HG03565 (cell line): ENCODE measurements at regions not wholly inside any gene's neighbourhood (a gene's known extent, or its start where the extent isn't known, plus 50 kb on each side); places are given as distances from the start of the nearest gene placed in this dataset.
"Not testable (repeated sequence)": the region's sequence is repeated elsewhere in the genome, so short reads cannot be mapped to it uniquely, and the experiment has no call there.

Experiments
- ATAC-seq: cut with Tn5 transposase; IDR thresholded peaks from one replicate; pipeline ENCODE4 v1.9.1; 2021; ENCODE audit warnings: mild to moderate bottlenecking, moderate library complexity; ENCODE audit not compliant: unreplicated experiment

- no peak for ATAC-seq
These were observed 51.6 kb downstream of the RESF1 start for GRCh38 chr12:32010631-32011336.

- no peak for ATAC-seq
These were observed 53.1 kb downstream of the RESF1 start for GRCh38 chr12:32012249-32012785.

GRCh38 chr12:32015036-32015435, 55.8 kb downstream of the RESF1 start:
- no peak for ATAC-seq

GRCh38 chr12:32016680-32017482, 57.7 kb downstream of the RESF1 start:
- ATAC-seq = no peak

GRCh38 chr12:32021346-32021773, 62.1 kb downstream of the RESF1 start:
- no peak for ATAC-seq

- ATAC-seq = not testable (repeated sequence)
These were observed 63.2 kb downstream of the RESF1 start for GRCh38 chr12:32022387-32022786.

- ATAC-seq = not testable (repeated sequence)
These were observed 64.6 kb downstream of the RESF1 start for GRCh38 chr12:32023861-32024260.

GRCh38 chr12:32024884-32025592, 65.8 kb downstream of the RESF1 start:
- ATAC-seq = no peak

- peak; percentile 61 for ATAC-seq
These were observed 66.7 kb downstream of the RESF1 start for GRCh38 chr12:32025906-32026305.

- ATAC-seq = no peak
These were observed 68.6 kb downstream of the RESF1 start for GRCh38 chr12:32027684-32028365.

GRCh38 chr12:32030151-32030550, 70.9 kb downstream of the RESF1 start:
- no peak for ATAC-seq

GRCh38 chr12:32030676-32031075, 71.5 kb downstream of the RESF1 start:
- no peak for ATAC-seq

GRCh38 chr12:32031109-32031508, 71.9 kb downstream of the RESF1 start:
- ATAC-seq = no peak

- no peak for ATAC-seq
These were observed 73.1 kb downstream of the RESF1 start for GRCh38 chr12:32032205-32032810.

- ATAC-seq = no peak
These were observed 73.2 kb upstream of the BICD1 start for GRCh38 chr12:32033406-32033805.

- ATAC-seq = no peak
These were observed 72.6 kb upstream of the BICD1 start for GRCh38 chr12:32034045-32034444.

- no peak for ATAC-seq
These were observed 70.0 kb upstream of the BICD1 start for GRCh38 chr12:32036477-32037263.

- no peak for ATAC-seq
These were observed 67.3 kb upstream of the BICD1 start for GRCh38 chr12:32039347-32039746.

GRCh38 chr12:32039917-32040575, 66.6 kb upstream of the BICD1 start:
- no peak for ATAC-seq
